ENCODE measurements at regions not wholly inside any gene's neighbourhood (a gene's known extent, or its start where the extent isn't known, plus 50 kb on each side); places are given as distances from the start of the nearest gene placed in this dataset.
"Not testable (repeated sequence)": the region's sequence is repeated elsewhere in the genome, so short reads cannot be mapped to it uniquely, and the experiment has no call there.

DNA sequence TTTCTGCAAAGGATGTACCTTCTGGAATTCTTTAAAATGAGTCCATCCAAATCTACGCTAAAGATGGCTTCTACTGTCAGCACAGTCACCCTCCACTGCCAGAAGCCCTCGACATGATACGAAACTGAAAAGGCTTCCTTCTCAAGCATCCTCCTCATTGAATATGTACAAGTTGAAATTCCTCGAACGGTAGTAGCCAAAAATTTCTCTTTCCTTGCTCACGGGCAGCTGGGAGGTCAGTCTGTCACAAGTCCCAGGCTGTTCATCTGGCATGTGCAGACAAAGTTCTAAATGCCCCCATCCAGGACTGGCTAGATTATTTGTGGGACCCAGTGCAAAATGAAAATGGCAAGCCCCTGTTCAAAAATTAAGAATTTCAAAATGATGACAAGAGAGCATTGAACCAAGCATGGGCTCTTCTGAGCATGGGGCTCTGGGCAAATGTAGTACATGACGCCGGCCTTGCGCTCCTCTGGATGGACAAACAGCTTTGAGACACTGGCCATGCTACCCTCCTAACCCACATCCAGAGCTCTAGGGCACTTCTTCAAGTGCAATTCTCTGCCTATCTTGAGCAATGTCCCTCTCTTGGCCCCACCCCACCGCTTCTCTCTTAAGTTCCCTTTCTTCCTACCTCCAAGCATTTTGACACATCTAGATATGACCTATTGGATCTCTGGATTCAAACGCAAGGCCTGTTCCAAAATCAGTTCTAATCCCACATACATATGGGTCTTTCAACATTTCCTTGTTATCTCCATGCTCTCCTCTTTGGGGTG is 78.9 kb upstream of the FLT1 start:
- no peak for DNase-seq (ENCODE audit: low spot score)

DNA sequence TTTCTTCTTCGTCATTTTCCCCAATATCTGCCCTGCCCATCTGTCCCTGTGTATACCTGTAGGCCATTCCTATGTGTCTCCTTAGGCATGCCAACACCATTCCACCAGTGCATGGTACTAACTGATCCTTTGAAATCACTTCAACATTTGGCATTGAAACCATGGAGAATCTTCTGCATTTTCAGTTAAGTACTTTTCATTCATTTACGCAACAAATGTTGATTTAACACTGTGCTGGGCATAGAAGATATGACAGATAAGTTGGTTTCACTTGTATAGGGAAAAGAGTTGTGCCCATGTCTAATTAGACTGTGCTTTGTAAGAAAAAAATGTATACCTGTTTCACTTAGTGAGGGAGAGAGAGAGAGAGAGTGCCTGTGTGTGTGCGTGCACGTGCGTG is 77.9 kb upstream of the FLT1 start:
- DNase-seq (ENCODE audit: low spot score) = no peak

DNA sequence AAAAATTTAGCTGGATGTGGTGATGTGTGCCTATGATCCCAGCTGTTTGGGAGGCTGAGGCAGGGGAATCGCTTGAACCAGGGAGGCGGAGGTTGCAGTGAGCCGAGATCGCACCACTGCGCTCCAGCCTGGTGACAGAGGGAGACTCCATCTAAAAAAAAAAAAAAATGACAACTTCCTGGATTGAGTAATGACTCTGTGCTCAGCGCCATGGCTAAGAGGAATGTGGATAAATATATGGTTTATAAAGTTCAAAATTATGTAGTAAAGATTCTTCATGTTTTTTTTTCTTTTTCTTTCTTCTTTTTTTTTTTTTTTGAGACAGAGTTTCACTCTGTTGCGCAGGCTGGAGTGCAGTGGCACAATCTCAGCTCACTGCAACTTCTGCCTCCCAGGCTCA is 75.4 kb upstream of the FLT1 start:
- not testable (repeated sequence) for DNase-seq (ENCODE audit: low spot score)

DNA sequence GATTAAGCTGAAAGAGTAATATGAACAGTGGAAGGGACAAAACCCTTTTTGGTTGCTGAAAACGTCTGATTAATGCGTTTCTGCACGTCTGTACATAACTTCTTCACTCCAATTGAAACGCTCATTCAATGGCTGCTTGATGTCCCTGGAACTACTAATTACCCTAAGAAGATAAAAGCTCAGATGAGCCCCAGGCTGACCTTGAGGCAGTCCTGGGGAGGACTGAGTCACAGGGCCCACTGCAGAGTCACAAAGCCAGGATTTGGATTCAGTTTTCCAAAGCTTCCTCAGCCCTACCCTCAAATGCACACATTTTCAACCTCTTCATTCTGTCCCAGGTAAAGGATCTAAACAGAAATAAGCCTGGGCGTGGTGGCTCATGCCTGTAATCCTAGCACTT is 75.0 kb upstream of the FLT1 start:
- no peak for DNase-seq (ENCODE audit: low spot score)

DNA sequence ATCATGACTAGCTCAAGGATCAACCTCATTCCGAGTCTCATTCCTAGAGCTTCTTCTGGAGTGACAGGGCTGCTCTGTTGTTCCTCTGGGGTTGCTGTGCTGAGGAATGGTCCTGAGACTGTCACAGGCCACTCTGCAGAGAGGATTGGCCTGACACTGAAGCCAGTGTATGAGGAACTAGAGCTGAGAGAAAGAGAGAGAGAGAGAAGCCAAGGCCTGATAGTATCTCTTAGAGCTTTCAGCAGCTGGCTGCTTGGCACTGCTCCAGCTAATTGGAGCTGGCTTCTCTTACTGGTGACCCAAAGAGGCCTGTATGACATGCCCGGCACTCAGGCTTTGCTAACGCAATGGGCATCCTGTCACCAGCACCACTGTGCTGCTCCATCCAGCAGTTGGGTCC is 73.4 kb upstream of the FLT1 start:
- no peak for DNase-seq (ENCODE audit: low spot score)

DNA sequence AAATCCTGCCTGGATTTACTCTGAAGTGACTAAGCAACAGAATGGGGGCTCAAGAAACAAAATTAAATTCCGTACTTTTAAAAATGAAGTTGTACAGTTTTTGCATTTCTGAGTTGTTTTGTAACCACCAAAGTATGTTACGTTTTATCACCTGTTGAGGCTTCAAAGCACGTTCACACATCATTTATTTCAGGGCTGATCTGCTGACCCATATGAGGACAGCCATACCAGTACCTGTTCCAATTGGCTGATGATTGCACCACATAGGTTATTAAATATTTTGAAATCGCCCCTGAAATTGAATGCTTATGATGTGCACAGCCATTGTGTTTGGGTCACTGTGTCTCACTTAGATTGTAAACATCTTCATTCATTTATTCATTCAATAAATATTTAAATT is 72.0 kb upstream of the FLT1 start:
- no peak for DNase-seq (ENCODE audit: low spot score)

DNA sequence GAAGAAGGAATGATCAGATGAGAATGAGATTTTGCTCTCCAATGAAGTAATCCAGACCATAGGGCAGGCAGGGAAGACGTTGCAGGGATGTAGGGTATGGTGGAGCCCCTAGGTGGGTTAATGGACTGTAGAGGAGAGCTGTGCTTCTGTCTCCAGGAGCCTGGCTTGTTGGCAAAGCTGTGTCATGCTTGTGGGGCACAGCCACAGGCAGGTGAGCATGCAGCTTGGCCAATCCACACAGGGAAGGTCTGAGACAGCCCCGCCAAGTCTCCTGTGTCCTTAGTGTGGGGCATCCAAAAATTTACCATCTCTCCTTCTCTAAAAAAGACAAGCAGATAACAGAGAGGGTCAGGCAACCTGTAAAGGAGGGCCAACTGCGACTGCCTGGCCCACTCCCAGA is 71.4 kb upstream of the FLT1 start:
- DNase-seq (ENCODE audit: low spot score) = no peak

DNA sequence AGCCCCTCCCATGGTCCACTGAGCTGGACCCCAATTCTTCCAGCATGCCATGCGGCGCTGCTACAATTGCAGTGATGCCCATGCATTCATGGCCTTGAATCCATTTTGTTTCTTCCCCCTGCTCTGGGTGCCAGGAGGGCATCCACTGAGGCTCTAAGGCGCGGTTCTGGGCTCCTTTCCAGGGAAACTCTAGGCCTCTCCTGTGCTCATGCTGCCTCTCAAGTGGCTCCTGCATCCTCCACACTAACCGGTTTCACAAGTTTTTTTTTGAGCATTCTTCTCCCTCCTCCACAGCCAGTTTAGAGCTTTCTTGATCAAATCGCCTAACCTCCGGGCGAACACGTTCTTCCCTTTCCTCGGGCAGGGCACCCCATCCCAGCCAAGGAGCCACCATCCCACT is 69.1 kb upstream of the FLT1 start:
- no peak for DNase-seq (ENCODE audit: low spot score)

DNA sequence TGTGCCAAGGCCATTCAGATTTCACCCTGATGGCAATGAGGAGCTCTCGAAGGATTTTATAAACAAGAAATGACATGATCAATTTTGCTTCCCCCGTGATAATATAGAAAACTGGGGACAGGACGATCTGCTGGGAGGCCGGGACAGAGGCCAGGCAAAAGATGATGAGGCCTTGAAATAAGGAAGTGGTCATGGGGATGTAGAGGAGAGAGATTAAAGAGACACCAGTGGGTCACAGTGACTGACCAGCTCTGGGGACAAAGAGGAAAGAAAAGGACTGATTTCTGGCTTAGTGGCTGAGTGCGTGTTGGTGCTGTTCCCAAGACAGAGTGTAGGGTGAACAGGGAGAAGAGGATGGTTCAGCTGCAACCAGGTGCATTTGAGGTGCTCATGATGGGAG is 68.7 kb upstream of the FLT1 start:
- no peak for DNase-seq (ENCODE audit: low spot score)

DNA sequence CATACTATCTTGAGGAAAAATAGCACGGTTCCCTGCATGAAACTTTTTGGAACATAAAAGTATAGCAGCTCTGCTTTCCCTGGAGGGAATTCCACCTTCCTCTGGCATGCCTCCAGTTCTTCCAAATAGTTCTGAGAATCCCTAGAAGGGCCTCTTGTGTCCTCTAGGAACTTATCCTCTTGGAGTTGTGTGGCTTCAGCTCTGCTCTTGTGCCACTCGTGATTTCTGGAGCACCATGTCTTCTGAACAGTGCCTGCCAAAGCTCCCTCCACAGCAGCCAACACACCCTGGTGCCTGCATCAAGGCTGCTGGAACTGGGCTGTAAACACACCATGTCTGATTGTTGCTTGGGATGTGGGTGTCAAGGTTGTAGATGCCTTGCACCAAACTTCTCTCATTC is 65.7 kb upstream of the FLT1 start:
- no peak for DNase-seq (ENCODE audit: low spot score)

DNA sequence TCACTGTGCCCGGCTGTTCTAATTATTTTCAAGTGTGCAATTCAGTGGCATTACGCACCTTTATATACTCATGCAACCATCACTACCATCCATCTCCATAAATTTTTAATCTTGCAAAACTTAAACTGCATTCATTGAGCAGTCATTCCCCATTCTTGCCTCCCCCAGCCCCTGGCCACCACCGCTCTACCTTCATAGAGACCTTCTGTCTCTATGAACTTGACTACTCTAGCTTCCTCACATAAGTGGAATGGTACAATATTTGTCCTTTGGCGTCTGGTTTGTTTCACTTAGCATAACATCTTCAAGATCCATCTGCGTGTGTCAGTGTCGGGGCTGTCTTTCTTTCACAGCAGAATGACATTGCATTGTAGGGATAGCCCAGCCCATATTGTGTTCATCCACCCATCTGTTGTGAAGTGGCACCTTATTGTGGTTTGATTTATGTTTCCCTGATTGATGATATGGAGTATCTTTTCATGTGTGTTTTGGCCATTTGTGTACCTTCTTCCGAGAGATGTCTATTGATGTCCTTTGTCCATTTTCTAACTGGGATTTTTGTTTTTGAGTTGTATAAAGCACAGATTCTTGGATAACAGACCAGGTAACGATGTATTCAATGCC is 64.8 kb upstream of the FLT1 start:
- no peak for DNase-seq (ENCODE audit: low spot score)

DNA sequence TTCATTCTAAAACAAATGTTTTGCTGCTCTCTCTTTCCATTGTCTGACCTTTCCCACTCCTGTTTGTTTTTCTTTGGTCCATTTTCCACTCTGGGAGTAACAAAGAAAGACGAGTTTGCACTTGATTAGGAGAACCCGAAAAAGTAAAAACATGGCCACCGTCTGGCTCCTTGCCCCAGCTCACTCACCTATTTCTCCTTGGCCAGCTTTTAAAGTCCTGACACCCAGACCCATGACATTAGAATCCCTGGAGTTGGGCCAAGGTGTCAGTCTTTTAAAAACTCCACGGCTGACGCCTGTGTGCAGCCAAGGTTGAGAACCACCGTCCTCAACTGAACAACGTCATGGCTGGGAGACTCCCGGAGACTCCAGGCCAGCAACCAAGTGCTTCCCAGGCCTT is 63.6 kb upstream of the FLT1 start:
- no peak for DNase-seq (ENCODE audit: low spot score)

DNA sequence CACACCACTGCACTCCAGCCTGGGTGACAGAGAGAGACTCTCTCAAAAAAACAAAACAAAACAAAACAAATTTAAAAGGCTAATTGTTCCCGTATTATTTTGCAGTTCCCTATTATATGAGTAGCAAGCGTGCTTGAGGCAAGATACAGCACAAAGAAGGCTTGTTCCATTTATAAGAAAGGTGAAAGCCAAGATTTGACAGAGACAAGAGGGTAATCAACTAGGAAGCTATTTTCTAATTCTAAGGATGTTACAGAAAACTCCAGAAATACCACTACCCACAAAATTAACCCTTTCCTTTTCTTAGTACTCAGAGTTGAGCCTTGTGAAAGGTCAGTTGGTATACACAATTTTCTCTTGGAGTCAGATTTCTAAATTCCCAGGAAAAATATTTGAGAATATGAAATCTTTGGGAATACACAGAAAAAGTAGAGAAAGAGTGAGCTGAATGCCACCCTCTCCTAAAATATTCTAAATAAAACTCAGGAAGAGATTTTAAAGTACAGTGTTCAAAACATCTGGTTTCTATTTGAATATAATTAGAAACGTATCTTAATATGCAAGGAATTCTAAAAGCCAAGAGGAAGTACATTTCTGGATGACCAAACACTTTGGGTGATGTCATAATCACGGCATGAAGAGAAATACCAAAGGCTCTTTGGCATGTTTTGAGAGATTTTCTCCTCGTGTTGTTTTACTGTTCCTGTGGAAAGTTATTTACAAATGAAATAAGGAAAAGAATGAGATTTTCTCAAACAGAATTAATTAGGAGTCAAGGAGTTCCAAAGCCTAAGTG is 63.0 kb upstream of the FLT1 start:
- DNase-seq (ENCODE audit: low spot score) = peak; percentile 53

DNA sequence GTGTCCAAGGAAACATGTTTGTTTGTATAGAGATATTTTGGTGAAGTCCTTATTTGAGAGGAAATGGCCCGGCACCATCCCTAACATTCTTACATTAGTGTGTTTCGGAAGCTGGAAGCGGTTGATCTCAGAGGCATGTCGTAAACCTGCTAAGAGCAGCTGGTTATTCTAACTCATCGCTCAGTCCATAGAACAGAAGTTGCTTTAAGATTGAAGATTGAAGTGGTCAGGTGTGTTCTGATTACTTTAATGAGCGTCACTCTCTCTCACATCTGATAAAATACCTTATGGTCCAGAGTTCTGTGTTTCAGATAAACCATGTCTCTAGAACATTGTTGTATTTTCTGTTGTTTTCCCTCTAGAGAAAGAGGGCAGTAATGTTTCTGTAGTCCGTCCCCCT is 60.2 kb upstream of the FLT1 start:
- no peak for DNase-seq (ENCODE audit: low spot score)

DNA sequence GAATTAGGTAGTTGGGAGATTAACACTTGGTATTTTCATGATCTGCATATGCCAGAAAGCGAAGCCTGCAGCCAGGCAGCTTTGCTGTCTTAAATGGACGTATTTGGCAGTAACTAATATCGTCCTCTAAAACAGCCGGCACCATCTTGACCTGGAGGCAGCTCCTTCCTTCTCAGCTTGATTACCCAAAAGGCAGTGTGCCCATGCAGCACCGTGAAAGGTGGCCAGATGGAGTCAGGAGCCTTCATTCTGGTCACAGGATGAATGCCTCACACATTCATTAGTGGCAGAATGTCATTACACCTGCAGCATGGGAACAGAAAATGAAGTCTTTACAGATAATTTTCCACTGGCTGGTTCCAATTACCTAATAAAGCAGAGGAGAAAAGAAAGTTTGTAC is 59.0 kb upstream of the FLT1 start:
- DNase-seq (ENCODE audit: low spot score) = no peak

DNA sequence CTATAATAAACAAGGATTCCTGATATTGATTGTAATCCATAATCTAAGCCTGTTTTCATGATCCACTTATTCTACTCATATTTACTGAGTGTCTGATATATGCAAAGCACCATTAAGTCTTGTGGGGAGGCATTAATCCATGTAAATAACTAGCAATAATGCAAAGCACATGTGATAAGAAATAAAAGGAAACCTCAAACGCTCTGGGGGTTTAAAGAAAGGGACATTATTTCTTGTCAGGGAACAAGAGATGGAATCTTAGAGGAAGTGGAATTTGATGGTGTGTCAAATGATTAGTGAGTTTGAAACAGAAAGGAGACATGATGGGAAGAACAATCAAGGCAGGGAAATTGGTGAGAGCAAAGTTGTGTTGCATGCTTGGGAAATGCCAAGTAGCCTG is 57.4 kb upstream of the FLT1 start:
- DNase-seq (ENCODE audit: low spot score) = no peak

DNA sequence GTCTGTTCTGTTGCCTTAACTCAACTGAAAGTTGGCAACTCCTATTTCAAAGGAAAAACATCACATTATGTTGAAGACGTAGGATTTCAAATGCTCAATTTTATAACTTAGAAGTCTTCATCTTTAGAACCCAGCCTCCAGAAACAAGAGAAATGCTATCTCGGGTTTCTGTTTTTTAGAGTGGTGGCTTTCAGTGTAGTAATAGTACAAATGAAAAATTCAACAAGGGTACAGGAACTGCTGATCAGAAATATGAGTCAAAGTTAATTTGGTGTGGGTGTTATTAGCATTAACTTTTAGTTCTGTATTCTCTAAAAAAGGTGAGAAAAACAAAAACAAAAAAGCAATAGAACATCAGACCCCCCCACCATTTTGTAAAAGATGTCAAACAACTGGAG is 56.6 kb upstream of the FLT1 start:
- no peak for DNase-seq (ENCODE audit: low spot score)

DNA sequence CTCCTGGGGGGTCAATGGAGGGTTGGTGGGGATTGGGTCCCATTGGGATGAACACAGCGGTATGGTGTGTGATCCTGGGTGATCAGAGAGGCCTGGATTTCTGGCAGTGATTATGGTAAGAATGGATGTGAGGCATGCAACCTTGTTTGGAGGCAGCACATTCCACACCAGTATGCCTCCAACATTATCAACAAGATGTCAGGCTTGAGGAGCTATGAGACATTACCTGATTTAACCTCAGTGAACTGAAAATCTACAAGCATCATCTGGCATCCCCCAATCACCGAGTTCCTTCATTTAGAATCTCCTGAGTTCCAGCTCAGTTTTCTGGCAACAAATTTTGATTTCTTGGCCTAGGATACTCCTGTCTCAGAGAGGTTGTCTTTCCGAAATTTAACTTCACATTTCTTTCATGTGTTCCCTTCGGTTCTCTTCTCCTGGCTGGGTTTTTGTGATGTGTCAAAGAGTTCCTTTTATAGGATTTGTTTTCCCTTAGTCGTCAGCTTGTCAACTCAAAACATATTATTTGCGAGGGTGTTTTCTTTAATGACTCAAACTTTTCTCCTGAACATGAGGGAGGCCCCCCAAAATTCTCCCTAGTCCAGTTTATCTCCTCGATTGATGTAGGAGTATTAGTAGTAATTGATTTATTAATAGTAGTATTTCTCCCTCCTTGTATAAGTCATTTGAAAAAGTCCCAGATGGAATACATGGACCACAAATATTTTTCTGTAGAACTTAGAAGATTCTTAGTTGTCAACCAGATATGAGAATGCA is 56.0 kb upstream of the FLT1 start:
- no peak for DNase-seq (ENCODE audit: low spot score)

DNA sequence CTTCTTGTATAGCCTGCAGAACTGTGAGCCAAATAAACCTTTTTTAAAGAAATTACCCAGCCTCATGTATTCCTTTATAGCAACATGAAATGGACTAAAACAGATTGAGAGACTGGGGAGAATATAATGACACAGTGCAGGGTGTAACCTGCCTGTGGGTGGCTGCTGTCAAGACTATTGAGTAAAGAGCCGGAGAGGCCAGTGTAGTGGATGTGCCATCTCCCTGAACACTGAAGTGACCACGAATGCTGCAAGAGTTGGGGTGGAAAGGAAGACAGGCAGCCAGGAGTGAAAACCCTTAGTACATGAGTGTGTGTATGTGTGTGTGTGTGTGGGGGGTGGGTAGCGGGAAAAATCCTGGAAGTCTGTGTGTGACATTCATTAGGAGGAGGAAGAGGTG is 55.2 kb upstream of the FLT1 start:
- DNase-seq (ENCODE audit: low spot score) = no peak

DNA sequence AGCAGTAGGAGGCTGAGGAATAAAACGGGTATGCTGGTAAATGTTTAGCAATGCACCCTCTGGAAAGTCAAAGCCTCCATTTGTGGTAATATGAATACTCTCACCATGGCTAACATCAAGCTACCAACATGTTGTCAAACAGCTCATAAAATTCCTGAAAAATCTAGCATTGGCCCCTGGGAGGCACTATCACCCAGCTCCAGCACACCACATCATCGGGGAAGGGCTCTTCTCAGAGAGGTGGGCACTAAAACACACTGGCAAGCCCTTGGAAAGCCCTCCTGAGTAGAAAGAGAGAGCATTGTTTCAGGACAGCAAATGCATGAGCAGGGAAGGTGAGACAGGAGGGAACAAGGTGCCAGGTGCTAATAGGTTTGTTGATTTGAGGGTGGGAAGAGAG is 53.9 kb upstream of the FLT1 start:
- no peak for DNase-seq (ENCODE audit: low spot score)

DNA sequence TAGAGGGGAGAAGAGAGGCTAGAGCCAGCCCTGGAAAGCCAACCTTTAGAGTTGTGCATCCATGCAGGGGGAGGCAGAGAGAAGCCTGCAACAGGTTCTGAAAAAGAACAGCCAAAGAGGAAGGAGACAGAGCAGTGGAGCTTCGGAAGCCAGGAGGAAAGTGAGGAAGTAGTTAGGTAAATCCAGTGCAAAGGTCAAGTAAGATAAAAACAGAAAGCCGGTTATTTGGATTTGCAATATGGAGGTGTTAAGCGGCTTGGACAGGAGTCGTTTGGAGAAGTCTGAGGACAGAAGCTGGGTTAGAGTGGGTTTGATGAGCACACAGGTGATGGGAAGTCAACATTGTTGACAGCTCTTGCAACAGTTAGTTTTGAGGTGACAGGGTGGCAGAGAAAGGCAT is 53.5 kb upstream of the FLT1 start:
- DNase-seq (ENCODE audit: low spot score) = no peak

DNA sequence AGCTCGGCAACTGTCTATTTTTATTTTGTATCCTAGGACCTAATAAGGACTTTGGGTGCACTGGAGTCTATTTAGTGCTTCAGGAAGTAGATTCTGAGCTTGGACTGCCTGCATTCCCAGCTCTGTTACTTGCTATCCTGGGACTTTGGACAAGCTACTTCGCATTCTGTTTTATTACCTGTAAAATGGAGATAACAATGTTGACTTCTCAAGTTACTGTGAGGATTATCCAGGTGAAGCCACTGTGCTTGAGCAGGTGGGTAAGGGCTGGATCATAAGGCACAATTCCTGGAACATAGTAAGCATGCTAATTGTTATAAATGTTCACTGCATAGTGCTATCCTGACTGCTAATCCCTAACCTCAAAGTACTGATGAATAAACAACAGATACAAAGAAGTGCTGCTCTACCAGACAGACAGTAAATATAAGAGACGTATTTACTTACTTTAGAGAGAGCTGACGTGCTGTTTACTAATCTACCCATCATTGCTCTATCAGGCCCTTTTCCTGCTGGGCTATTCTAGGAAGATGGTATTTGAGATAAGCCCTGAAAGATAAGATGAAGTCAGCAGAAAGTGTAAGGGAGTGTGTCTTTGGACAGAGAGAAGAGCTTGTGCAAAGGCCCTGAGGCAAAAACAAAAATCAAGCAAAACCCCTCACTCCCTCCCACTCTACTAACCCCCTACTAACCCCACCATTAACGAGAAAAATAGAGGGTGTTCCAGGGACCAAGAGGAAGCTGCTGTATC is 50.8 kb upstream of the FLT1 start:
- no peak for DNase-seq (ENCODE audit: low spot score)
